Omental fat pad (tissue), 3 donors: ENCODE measurements at regions not wholly inside any gene's neighbourhood (a gene's known extent, or its start where the extent isn't known, plus 50 kb on each side); places are given as distances from the start of the nearest gene placed in this dataset.
A peak's percentile ranks its signal among the peaks of the same experiment; 100 is the strongest.

Experiments
- ATAC-seq: fragments of 150-250 bp; one replicate; pipeline ENCODE4 v1.9.1; 2016; ENCODE audit warnings: mild to moderate bottlenecking, moderate library complexity; ENCODE audit not compliant: low FRiP score
- DNase-seq: peaks from one replicate; pipeline ENCODE4 v3.0.0-alpha.2; 2019; ENCODE audit warnings: low spot score
- CTCF ChIP-seq, 3 donors: fragments of 450-650 bp; IDR thresholded peaks; one replicate each; pipeline ENCODE4 v1.5.1; 2016 to 2017; ENCODE audit warnings: antibody characterized with exemption in 3 of 3, mild to moderate bottlenecking in 3 of 3, moderate library complexity in 2 of 3

DNA sequence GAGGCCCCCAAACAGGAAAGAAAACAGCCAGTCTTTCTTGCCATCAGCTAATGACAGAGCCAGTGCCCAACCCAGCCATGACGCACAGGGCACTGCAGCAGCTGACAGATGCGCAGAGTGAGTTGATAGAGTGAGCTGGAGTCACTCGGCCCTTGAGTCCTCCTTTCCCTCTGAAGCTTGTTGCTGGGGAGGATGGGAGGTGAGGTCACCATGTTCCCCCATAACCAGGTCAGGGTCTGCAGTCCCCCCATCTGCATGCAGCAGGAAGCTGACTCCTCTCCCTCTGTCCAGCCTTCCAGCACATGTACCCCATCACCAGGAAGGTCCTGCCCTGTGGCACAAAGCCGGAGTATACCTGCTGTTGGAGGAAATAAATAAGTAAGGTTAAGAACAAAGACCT lies 174.6 kb downstream of the ABHD5 start:
- ATAC-seq (no peak), DNase-seq (no peak)
- TF ChIP-seq CTCF (IDR thresholded peaks at IDR 0.05), result no peak

DNA sequence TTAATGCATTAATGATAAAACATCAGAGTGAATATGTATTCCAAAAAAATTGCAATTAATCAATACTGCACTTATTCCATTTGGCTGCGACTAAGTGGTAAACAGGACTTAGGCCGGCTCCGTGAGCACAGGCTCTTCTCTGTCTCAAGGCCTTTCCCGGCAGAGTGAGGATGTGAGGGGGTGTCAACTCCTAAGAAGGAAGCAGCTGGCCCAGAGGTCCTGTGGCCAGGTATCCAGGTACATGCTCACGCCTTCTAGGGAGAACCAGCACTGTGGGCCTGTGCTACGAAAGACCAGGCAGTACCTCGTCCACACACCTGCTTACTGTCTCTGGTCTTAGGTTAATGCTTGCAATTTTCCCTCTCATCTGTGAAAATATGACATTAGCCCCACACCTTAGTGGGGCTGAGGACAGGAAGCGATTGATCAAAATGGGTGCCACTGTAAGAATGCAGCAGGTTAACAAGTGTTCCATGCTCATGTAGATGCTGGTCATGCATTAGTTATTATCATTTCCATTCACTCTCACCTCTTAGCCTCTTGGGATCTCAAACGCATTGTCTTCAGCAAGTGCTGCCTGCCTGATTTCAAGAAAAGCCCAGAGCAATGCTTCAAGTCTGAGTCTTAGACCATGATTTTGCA lies 175.3 kb downstream of the ABHD5 start:
- TF ChIP-seq CTCF (IDR thresholded peaks at IDR 0.05), result no peak
- no peak for DNase-seq
- no peak for ATAC-seq

DNA sequence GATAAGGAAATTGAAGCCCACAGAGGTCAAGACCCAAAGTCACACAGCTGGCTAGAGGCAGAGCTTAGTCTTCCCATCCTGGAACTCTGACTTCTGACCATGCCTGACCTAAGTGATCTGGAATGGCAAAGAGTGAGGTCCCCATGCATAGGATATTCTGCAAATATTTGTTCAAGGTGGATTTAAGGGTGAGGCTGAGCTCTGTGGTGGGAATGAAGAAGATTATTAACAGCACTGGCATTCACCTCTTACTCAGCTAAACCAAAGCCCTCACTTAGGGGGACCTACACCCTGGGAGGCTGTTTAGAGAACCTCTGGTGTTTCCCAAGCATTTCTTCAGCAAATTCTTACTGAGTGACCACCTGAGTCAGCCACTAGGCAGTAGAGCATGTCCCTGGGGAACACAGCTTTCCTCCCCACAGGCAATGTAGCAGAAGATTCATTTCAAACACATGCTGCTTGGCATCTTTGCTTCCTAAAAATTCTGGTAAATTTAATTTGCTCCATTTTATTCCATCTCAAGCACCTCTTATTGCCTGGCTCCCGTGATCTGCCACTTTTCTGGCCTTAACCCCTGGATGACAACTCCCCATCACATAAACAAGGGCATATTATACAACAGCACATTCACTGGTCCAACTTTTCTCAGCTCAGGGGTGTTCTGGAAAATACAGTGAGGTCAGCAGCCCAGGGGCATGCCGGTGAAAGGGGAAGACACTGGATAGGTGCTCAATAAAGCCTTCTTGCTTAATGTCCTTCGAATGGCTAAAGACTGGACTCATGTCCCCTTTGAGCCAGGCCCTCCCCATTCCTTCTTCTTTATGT lies 176.0 kb downstream of the ABHD5 start:
- DNase-seq, result no peak
- no peak for ATAC-seq
- no peak for TF ChIP-seq CTCF (IDR thresholded peaks at IDR 0.05)

- TF ChIP-seq CTCF (IDR thresholded peaks at IDR 0.05), result no peak
- DNase-seq (no peak), ATAC-seq (no peak)
Measured at GRCh38 chr3:43867436-43868072, 176.8 kb downstream of the ABHD5 start.

DNA sequence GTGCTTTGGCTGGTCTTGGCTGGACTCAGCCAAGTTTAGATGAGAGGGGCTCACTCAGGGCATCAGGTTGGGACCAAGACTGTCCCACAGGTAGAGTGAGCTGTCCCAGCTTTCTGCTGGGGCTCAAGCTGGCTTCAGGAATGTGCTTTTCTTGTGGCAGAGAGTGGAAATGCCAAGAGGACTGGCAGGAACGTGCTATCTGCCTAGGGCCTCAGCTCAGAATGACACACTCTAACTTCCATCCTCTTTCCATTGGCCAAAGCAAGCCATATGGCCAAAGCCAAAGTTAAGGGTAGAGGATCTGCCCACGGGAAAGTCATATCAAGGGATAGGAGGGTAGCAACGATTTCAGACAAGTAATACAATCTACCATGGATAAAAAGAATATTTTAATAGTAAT lies 178.8 kb downstream of the ABHD5 start:
- TF ChIP-seq CTCF (IDR thresholded peaks at IDR 0.05), result no peak
- no peak for DNase-seq
- ATAC-seq, result no peak

- TF ChIP-seq CTCF (IDR thresholded peaks at IDR 0.05), result no peak
- DNase-seq (no peak), ATAC-seq (peak; percentile 52)
Measured at GRCh38 chr3:43870120-43870519, 179.4 kb downstream of the ABHD5 start.
